ENCODE measurements at regions not wholly inside any gene's neighbourhood (a gene's known extent, or its start where the extent isn't known, plus 50 kb on each side); places are given as distances from the start of the nearest gene placed in this dataset.
"Not testable (repeated sequence)": the region's sequence is repeated elsewhere in the genome, so short reads cannot be mapped to it uniquely, and the experiment has no call there.

DNA sequence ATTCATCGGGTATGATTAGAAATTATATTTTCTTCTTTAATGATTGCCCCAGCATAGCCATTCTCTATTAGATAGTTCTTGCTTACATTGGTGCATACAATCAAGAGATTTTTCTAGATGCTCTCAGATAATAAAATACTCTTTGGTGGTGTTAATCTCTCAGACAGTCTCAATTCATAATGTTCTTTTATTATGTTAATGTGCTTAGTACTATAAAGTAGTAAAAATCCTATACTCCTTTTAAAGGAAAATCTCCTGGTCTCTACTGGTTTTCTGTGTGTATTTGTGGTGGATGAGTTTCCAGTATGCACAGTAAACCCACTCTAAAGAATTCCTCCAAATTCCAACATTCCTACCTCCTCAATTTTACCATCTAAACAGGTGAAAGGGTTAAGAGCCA is 203.5 kb downstream of the FAT4 start:
- DNase-seq = no peak

DNA sequence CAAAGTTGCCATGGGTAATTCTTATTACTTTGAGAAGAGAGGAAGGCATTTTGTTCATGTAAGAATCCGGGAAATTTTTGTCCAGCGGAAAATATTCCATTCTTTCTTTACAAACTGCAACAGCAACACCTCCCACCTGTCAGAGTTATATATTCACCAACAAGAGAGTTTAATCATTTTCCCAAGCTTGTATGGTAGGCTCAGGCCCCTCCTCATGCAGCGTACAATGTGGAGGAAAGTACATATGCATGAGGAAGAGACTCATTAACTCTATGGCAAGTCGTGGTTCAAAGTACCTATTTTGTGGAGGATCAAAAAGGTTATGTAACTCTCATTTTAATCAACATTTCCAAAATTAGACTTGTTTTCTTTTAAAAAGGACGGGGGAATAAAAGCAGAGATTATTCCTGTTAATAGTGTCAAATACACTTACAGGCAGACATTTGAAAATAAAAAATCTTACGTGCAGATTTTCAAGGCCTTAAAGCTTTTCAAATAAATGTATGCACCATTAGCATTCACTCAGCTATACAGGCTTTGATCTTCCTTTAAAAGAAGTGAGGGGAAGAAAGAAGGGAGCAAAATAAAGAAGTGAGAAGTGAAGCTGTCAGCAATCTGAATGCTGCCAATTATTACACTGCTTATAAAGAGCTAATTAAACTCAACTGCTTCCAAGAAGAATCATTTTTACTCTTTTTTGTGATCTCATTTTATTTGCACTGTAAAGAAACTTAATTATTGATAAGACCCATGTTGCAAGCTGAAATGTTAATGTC is 204.8 kb downstream of the FAT4 start:
- DNase-seq = no peak

DNA sequence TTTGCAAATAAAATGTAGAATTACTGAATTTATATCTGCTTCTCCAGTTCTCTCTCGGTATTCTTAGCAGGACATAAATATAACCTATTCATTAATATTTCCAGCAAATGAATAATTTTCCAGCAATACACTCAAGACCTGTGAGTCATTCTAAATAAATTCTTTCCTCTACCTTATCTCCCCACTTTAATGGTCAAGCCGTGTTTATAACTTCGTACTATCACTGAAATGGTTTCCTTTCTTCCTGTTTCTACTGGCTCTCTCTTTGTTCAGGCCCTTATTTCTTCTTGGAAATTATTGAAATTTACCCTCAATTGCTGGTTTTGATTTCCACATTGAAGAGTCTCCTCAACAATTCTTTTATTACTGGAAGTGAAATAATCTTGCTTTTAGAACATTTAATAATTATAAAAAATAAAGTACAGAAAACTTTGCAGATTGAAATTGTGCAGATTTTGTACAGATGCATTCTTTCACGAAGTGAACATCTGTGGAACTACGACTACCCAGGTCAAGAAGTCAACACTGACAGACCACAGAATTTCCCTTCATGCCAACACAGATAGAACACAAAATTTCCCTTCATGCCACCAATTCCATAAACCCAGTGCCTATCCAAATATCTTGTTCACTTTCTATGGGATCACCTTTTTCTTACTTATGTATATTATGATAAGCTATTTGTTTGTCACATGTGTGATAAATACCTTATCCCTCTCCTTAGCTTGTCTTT is 205.7 kb downstream of the FAT4 start:
- DNase-seq = no peak

DNA sequence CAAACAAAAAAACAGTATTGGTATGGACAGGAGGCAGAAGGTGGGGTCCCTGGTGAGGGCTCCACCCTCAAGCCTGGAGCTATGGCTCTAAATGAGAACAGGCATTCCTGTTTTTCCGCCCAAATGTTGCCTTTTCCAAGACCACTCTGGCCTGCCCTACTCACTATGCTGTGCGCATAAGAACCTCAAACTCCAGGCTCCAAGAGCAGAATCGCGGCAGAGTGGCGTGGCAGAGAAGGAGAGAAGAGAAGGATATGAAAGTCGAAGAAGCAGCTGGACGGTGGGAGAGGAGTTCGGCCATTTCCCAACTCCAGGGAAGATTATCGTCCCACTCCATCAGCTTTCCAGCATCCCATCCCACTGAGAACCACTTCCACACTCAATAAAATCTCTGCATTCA is 207.8 kb downstream of the FAT4 start:
- no peak for DNase-seq

DNA sequence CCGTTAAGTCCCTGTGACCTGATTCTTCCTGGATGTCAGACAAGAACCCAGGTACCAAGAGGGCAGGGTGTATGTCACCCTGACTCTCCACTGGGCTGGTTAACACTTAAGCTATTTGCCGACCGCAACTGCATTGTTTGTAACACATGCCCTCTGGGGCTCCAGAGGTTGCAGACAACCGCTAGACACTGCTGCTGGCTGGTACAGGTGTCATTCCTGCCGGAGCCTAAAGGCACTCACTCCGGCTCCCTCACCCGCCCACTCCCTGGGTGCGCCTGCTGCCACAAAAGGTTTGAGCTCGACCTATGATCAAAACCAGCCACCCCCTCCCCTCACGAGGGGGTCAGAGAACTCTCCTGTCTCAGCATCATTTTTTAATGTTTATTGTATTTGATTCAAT is 208.2 kb downstream of the FAT4 start:
- no peak for DNase-seq

DNA sequence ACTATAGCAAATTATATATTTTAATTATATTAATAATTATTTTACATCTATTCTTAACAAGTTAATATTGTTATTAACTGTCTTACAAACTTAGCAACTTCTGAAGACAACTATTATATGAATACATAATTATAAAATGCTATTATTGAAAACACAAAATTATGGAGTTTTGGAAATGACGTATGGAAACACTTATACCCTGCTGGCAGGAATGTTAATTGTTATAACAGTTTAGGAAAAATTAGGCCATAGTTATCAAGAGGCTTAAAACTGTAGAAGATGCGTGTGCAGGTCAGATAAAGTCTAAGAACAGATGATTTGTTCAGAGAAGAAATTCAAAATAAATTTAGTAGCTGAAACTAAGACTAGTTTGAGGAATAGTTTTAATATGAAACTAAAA is 211.7 kb downstream of the FAT4 start:
- DNase-seq = no peak

DNA sequence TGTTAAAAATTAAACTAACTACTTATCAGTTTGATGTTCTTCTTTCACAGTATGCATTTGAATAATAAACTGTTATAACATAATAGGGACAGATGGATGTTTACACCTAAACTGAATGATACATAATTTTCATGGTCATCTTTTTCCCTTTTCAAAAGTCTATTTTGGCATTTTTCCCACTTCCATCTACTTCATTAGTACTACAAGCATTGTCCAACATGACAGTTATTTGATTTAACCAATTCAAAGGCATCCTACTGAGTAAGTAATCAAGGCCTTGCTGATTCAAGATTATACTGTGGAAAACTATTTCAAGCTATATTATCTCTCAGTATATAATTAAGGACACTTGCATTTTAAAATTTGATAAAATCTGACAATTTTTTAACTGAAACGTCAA is 212.9 kb downstream of the FAT4 start:
- DNase-seq = no peak

DNA sequence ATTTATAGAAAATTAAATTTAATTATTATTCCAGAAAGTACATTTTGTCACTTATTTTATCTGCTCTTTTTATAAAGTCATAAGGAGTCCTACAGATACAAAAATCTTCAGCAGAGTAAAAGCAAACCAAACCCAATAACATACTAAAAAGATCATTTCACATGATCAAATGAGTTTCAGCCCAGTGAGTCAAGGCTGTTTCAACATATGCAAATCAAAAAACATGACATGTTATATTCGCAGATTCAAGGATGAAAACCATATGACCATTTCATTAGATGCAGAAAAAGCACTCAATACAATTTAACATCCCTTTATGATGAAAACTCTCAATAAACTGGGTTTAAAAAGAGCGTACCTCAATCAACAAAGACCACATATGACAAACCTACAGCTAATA is 214.3 kb downstream of the FAT4 start:
- no peak for DNase-seq

DNA sequence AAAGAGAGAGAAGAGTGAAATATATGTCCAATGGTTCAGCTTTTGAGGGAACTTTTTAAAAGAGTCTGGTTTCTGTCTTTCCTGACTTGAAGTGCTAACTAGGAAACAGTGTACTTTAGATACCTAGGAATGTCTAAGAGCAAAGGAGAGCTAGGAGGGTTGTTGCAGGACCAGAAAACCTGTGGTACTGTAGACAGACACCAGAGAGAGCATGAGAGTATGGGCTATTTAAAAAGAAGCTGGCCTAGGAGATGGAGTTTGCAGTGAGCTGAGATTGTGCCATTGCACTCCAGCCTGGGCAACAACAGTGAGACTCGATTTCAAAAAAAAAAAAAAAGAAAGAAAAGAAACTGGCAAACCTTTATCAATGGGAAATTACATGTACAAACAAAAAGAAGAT is 223.9 kb downstream of the FAT4 start:
- DNase-seq = no peak

DNA sequence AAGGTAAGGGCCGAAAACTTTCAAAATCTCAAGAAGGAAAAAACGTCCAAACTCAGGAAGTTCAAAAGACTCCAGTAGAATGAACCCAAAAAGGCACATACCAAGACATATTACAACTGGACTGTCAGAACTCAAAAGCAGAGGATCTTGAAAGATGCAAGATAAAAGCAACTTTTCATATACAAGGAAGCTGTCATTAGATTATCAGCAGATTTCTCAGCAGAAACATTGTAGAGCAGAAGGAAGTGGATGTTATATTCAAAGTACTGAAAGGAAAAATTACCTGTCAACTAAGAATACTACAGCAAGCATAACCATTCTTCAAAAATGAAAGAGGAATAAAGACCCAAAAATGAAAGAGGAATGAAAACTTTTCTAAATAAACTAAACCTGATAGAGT is 224.9 kb downstream of the FAT4 start:
- DNase-seq = no peak

DNA sequence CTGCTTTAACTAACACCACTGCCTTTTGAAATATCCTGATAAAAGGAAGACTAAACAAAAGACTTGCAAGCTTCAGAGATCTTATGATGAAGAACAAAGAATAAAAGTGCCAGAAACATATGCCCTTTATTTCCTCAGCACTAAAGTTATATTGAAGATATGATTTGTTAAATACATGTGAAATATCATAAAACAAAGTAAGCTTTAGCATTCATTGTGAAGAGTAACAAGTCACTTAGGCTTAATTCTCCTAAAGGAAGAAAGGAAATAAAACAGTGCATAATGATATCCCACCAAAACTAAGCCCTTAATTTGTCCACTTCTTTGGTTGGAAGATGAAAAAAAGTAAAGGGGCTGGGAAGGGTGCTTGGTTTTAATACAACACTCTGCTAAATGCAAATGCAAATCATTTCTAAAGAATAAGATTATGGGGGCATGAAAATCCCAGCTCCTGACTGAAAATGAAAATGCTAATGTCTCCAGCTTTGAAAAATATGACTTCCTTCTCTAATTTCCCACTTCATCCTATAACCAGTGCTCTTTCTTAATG is 227.2 kb downstream of the FAT4 start:
- no peak for DNase-seq

DNA sequence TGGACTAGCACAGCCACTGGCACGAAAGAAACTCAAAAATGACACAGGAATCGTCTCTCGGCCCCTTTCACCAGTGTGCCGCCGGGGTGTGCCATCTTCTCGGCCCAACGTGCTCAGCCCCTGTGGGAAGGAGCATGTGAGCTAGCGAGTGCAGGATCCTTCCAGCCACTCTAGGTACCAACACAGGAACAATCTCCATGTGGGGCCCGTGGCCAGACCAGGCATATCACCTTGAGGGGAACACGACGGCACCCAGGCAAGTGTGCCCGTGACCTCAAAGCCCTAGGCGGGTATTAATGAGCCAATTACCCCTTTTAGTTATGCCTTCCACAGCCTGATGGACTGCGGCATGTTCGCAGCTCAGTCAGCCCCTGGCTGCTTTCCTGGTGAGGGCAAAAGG is 231.5 kb downstream of the FAT4 start:
- no peak for DNase-seq

DNA sequence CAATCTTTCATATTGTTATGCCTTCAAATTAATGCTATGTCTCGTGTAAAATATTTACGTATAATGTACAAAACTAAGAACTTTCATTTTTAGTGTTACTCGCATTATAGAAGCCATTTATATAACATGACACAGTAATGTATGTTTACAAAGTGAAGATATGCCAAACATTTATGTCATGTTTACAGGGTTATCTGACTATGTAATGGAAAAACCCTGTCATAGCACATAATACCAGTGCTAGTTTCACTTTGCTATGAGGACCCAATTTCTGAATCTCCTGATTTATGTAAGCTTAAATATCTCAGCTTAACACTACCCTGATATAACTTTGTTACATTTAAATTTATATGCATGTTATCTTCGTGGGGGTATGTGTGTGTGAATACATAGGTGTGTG is 233.1 kb downstream of the FAT4 start:
- no peak for DNase-seq

DNA sequence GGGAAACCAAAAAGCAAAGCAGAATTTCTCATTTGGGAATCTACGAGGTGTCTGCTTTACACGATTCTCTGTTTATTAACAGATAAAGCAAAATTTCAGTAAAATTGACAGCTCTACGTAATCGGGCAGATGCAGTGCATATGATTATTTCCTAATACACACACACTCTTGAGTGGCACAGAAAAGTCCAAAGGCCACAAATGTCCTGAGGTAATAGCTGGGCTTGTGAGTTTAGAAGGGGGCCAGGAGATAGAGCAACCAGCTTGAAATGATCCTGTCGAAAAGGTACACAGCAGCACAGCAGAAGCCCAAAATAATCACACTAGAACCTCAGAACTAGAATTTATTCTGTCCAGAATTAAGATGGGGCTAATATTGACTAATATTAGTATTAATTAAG is 236.0 kb downstream of the FAT4 start:
- DNase-seq = no peak

DNA sequence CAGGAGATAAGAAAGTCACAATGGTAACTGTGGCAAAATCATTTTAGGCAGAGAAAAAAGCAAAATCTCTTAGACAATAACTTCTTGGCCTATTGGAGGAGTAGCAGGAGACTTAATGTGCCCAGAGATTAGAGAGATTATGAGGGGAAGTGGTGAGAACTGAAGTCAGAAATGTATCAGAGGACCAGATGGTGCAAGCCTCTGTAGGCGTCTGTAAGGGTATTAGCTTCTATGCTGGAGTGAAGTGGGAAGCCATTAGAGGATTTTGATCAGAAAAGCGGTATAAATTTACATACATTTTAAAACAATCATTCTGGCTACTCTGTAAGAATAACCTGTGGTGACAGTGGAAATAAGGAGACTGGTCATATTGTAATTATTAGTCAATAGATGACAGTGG is 236.7 kb downstream of the FAT4 start:
- no peak for DNase-seq

DNA sequence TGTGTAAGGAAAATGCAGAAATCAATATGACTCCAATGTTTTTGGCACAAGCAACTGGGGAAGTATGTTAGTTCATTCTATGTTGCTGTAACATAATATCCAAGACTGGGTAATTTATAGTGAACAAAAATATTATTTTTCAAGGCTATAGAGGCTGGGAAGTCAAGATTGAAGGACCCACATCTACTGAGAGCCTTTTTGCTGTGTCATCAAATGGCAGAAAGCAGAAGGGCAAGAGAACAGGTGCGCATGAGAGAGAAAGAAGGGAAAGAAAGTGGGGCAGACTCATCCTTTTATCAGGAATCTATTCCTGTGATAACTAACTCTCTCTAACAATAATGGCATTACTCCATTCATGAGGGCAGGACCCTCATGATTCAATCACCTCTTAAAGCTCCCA is 237.2 kb downstream of the FAT4 start:
- DNase-seq = no peak

DNA sequence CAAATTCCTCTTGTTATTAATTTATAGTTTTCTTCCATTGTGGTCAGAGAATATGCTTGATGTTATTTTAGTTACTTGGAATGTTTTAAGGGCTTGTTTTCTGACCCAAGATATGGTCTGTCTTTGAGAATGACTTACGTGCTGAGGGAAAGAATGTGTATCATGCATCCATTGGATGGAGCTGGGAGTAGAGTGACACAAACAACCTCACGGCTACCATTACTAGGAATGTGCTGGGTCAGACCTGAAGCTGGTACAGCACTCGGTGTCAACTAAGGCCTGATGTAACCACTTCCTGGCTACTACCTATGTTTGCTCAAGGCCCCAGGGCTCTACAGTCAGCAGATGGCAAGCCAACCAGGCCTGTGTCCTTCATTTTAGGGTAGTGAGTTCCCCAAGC is 257.8 kb downstream of the FAT4 start:
- DNase-seq = no peak

DNA sequence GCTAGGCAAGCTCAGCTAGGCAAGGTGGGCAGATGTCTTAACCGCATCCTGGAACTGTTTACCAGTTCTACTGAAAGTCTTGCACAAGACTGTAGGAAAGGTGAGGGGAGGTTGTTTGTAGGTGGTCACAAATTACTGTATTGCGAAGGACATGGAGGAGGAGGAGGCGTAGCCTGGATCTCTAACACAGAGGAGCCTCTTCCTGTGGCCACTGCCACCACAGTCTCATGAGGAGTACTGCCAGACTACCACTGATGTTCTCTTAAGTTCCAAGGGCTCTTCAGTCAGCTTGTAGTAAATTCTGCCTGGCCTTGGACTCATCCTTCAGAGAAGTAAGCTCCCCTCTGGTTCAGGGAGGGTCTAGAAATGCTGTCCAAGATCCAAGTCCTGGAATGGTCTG is 258.6 kb downstream of the FAT4 start:
- no peak for DNase-seq

DNA sequence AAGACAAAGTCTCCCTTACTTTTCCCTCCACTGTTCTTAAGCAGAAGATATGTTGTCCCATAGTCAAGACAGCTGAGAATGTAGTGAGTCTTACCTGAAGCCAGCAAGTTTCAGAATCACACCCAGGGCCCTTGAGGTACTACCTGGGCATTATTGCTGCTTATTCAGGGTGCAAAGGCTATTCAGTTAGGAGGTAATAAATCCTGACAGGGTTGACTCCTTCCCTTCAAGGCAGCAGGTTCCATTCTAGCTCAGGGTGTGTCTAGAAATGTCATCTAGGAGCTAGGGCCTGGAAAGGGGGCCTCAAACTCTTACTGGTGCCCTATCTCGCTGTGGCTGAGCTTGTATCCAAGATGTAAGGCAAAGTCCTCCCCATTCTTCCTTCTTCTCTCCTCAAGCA is 259.0 kb downstream of the FAT4 start:
- no peak for DNase-seq

DNA sequence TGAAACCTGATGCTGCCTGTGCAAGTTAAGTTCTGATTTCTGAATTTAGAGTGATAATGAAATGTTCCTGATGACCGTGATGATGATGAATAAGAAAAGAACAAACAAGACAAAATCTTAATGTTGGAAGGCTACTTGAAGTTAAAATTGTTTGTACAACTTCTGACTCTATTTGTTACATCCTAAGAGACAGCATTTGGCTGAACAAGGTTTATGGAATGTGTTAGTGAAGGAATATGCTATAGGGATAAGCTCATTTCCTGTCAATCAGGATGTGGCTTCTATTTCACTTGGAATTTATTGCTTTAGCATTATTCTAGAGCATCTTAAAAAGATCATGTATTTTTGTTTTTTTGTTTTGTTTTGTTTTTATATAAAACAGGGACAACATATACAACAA is 267.5 kb downstream of the FAT4 start:
- DNase-seq = no peak

DNA sequence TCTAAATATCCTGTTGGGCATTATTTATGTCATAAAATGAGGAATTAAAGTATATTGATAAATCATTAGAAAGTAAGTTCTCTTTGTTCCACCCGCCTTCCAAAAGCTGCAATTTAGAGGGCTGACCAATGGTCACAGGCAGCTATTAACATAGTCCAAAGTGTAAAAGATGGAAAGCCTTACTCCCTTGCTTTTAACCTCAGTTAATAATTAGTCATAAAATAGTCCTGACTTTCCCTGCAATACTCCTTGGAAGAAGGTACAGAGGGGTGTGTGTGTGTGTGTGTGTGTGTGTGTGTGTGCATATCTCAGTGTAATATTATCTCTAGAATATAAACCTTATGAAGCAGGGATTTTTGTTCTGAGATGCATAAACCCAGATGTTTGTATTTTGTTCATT is 275.4 kb downstream of the FAT4 start:
- DNase-seq = no peak

DNA sequence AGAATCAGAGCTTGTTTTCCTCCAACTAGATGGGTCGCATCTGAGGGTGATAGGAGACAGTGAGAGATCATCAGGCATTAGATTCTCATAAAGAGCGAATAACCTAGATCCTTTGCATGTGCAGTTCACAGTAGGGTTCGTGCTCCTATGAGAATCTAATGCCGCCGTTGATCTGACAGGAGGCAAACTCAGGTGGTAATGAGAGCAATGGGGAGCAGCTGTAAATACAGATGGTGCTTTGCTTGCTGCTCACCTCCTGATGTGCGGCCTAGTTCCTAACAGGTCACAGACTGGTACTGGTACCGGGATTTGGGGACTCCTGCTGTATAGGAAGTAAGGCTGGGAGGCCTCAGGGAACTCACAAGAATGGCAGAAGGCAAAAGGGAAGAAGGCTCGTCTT is 276.5 kb downstream of the FAT4 start:
- DNase-seq = no peak

DNA sequence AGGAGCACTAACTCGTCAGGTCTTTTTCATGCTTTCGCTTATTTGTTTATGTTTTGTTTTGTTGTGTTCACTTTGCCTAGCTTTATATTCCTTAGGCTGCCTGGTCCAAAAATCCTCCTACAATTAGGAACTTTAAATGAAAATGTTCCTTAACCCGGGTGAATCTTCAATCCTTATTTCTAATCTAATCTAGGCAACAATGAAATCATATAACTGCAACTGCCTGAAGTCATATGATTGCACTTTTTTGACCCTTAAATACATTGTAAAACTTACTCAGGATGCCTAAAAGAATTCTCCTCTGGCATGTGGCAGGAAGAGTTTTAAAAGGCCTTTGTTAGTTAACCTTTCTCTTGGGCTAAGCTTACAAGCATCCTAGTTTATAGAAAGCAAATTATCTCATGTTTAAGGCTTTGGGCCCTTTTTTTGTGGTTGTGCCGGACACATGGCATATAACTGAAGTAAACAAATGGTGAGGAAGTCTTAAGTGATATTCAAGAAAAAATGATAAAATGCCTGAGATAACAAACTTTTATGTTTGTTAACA is 279.4 kb downstream of the FAT4 start:
- no peak for DNase-seq

DNA sequence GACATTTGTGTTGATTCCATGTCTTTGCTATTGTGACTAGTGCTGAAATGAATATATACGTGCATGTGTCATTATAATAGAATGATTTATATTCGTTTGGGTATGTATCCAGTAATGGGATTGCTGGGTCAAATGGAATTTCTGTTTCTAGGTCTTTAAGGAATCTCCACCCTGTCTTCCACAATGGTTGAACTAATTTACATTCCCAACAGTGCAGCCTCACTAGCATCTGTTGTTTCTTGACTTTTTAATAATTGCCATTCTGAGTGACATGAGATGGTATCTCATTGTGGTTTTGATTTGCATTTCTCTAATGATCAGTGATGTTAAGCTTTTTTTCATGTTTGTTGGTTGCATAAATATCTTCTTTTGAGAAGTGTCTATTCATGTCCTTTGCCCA is 291.2 kb downstream of the FAT4 start:
- DNase-seq = not testable (repeated sequence)

Measured in stimulated activated CD4-positive, alpha-beta T cell treated with anti-CD3 and anti-CD28 coated beads, Interleukin-2, amount 100 ng/mL, for 48 hours (primary cell).